SK-N-SH treated with all-trans-retinoic acid at 6 μM for 48 hours (cell line): ENCODE measurements at regions not wholly inside any gene's neighbourhood (a gene's known extent, or its start where the extent isn't known, plus 50 kb on each side); places are given as distances from the start of the nearest gene placed in this dataset.

Experiments
- ARNTL ChIP-seq: fragments of 450-650 bp; formaldehyde crosslinking; IDR thresholded peaks from 2 replicates; pipeline ENCODE4 v1.5.0; 2020; ENCODE audit warnings: low read depth, mild to moderate bottlenecking, moderate library complexity, borderline replicate concordance
- POU6F1 ChIP-seq: fragments of 250-450 bp; sonication (Bioruptor Pico); IDR thresholded peaks from 2 replicates; pipeline ENCODE4 v1.8.0; 2021; ENCODE audit warnings: low read depth, mild to moderate bottlenecking, moderate library complexity, borderline replicate concordance

GRCh38 chr18:37654034-37654433 is 88.4 kb upstream of the CELF4 start:
- no peak for TF ChIP-seq ARNTL (CRISPR knock-in tag)
- no peak for TF ChIP-seq POU6F1
